H1 (cell line): ENCODE measurements at regions not wholly inside any gene's neighbourhood (a gene's known extent, or its start where the extent isn't known, plus 50 kb on each side); places are given as distances from the start of the nearest gene placed in this dataset.

Source experiments
- ASH2L ChIP-seq: fragments of 200-600, 300-600 bp; sonication (generic); IDR thresholded peaks from one replicate; pipeline ENCODE4 v1.7.1; 2017; ENCODE audit warnings: low read length
- CBX8 ChIP-seq: fragments of 300-800, 300-1000 bp; sonication (generic); IDR thresholded peaks from 2 replicates; pipeline ENCODE4 v1.7.1; 2016; ENCODE audit warnings: low read depth, low read length, borderline replicate concordance
- HDAC2 ChIP-seq, 2 experiments: fragments of 300-600 bp in 1 of 2; sonication (generic) in 1 of 2; IDR thresholded peaks; 2 replicates each; pipeline ENCODE4 v1.6.1; 2011 to 2012; ENCODE audit warnings: low read depth in 2 of 2, low read length in 2 of 2, mild to moderate bottlenecking in 2 of 2, moderate library complexity in 2 of 2, borderline replicate concordance in 1 of 2, inconsistent platforms in 1 of 2
- JUN ChIP-seq: IDR thresholded peaks from 2 replicates; pipeline ENCODE4 v1.6.1; 2011; ENCODE audit warnings: low read depth, mild to moderate bottlenecking, improper control_type of control experiment, low read length
- POLR2A ChIP-seq, 2 experiments: IDR thresholded peaks; 1 replicate in 1 of 2; 2 replicates in 1 of 2; pipeline ENCODE4 v1.6.1; 2011; ENCODE audit warnings: low read depth in 2 of 2, low read length in 2 of 2, mild to moderate bottlenecking in 2 of 2; ENCODE audit errors: control extremely low read depth in 1 of 2
- RNF2 ChIP-seq: fragments of 200-900, 300-1000 bp; sonication (generic); IDR thresholded peaks from 2 replicates; pipeline ENCODE4 v1.7.1; 2016; ENCODE audit warnings: borderline replicate concordance, low read depth, mild to moderate bottlenecking, antibody characterized with exemption, low read length; ENCODE audit not compliant: poor library complexity, severe bottlenecking; ENCODE audit errors: missing control alignments
- SAP30 ChIP-seq: fragments of 300-600 bp; sonication (generic); IDR thresholded peaks from 2 replicates; pipeline ENCODE4 v1.7.1; 2012; ENCODE audit warnings: low read length, moderate library complexity, mild to moderate bottlenecking, inconsistent platforms; ENCODE audit not compliant: insufficient read depth, insufficient replicate concordance
- SRF ChIP-seq: IDR thresholded peaks from 2 replicates; pipeline ENCODE4 v1.6.1; 2011; ENCODE audit warnings: mild to moderate bottlenecking, low read depth, low read length, moderate library complexity

GRCh38 chr18:10182009-10182624 lies 268.3 kb downstream of the VAPA start (continued):
- no peak for TF ChIP-seq RNF2
- TF ChIP-seq POLR2A (IDR thresholded peaks at IDR 0.05; ENCODE audit: control extremely low read depth in 1 of 2, low read depth in 2 of 2, low read length in 2 of 2) = no peak
- TF ChIP-seq CBX8 = no peak
- TF ChIP-seq SRF = no peak
- no peak for TF ChIP-seq ASH2L
- TF ChIP-seq JUN = no peak
- TF ChIP-seq SAP30 = no peak
- TF ChIP-seq HDAC2 (IDR thresholded peaks at IDR 0.05; ENCODE audit: borderline replicate concordance in 1 of 2, low read depth in 2 of 2, low read length in 2 of 2) = no peak
